SU-DHL-6 (cell line): ENCODE measurements at regions not wholly inside any gene's neighbourhood (a gene's known extent, or its start where the extent isn't known, plus 50 kb on each side); places are given as distances from the start of the nearest gene placed in this dataset.

Source experiments
- H2AFZ ChIP-seq: fragments of 200-600 bp; sonication (generic); 2 replicates; pipeline ENCODE4 v1.6.1; 2014; ENCODE audit warnings: low read depth, mild to moderate bottlenecking, moderate library complexity, mixed read lengths, antibody characterized with exemption, low read length; ENCODE audit not compliant: severe bottlenecking
- H3F3A ChIP-seq: fragments of 200-600 bp; shearing (Covaris generic); 2 replicates; pipeline ENCODE4 v1.6.0; 2016; ENCODE audit warnings: antibody characterized with exemption, mild to moderate bottlenecking; ENCODE audit not compliant: insufficient read depth
- H3K27ac ChIP-seq: fragments of 200-600 bp; sonication (generic); 2 replicates; pipeline ENCODE4 v1.5.1; 2016; ENCODE audit warnings: low read depth, mild to moderate bottlenecking, low read length, moderate library complexity, mixed read lengths
- H3K27me3 ChIP-seq: fragments of 200-600 bp; sonication (generic), shearing (Covaris generic); 2 replicates; pipeline ENCODE4 v1.6.0; 2014; ENCODE audit warnings: mild to moderate bottlenecking, low read length
- H3K36me3 ChIP-seq: fragments of 200-600 bp; sonication (generic); 2 replicates; pipeline ENCODE4 v1.6.1; 2014; ENCODE audit warnings: mild to moderate bottlenecking, low read length, mixed read lengths
- H3K4me2 ChIP-seq: fragments of 300-600, 200-600 bp; shearing (Covaris generic), sonication (generic); 2 replicates; pipeline ENCODE4 v1.6.0; 2014; ENCODE audit warnings: low read length, low read depth, mild to moderate bottlenecking; ENCODE audit not compliant: poor library complexity, severe bottlenecking
- H3K4me3 ChIP-seq: fragments of 200-600 bp; sonication (generic); 2 replicates; pipeline ENCODE4 v1.5.1; 2014; ENCODE audit warnings: antibody characterized with exemption, low read length, mild to moderate bottlenecking, mixed read lengths; ENCODE audit not compliant: insufficient read depth, poor library complexity, severe bottlenecking
- H3K79me2 ChIP-seq: fragments of 200-600 bp; sonication (generic); 2 replicates; pipeline ENCODE4 v1.6.1; 2014; ENCODE audit warnings: mild to moderate bottlenecking, low read length, moderate library complexity; ENCODE audit not compliant: insufficient read depth
- H3K9ac ChIP-seq: fragments of 200-600 bp; sonication (generic); 2 replicates; pipeline ENCODE4 v1.7.0; 2014; ENCODE audit warnings: mild to moderate bottlenecking, low read length
- H3K9me2 ChIP-seq: fragments of 200-600 bp; sonication (generic); replicated peaks from 2 replicates; pipeline ENCODE4 v1.6.1; 2014; ENCODE audit warnings: low read length; ENCODE audit not compliant: insufficient read depth
- H3K9me3 ChIP-seq: fragments of 200-600 bp; sonication (generic); 2 replicates; pipeline ENCODE4 v1.6.1; 2014; ENCODE audit warnings: low read length, mixed read lengths; ENCODE audit not compliant: insufficient read depth
- H4K20me1 ChIP-seq: fragments of 200-600 bp; sonication (generic); 2 replicates; pipeline ENCODE4 v1.6.1; 2014; ENCODE audit warnings: low read depth, mild to moderate bottlenecking, antibody characterized with exemption, low read length, moderate library complexity, mixed read lengths
- CTCF ChIP-seq: fragments of 200-600 bp; sonication (generic); IDR thresholded peaks from one replicate; pipeline ENCODE4 v1.5.1; 2017; ENCODE audit warnings: antibody characterized with exemption, mild to moderate bottlenecking, low read length, moderate library complexity; ENCODE audit not compliant: insufficient read depth, poor library complexity, severe bottlenecking
- EZH2phosphoT487 ChIP-seq: fragments of 200-600 bp; sonication (generic), shearing (Covaris generic); conservative IDR thresholded peaks from 2 replicates; pipeline ENCODE4 v1.6.1; 2018; ENCODE audit warnings: mild to moderate bottlenecking, antibody characterized with exemption, low read length, moderate library complexity, mixed read lengths

GRCh38 chr20:52652271-52652670 lies 319.9 kb upstream of the TSHZ2 start:
- no peaks in the 10 kb centered on the region for H3K79me2 ChIP-seq
- H3K9me2 ChIP-seq = no peaks in the 10 kb centered on the region; the same call in 1 of the 2 replicates
- H3K27me3 ChIP-seq = no peaks in the 10 kb centered on the region
- no peak overlapping the region for H3K4me2 ChIP-seq
- no peaks in the 10 kb centered on the region for H3F3A ChIP-seq
- no peaks in the 10 kb centered on the region for H4K20me1 ChIP-seq
- H2AFZ ChIP-seq = no peak overlapping the region
- H3K4me3 ChIP-seq = no peak overlapping the region
- no peaks in the 10 kb centered on the region for H3K36me3 ChIP-seq
- H3K9me3 ChIP-seq = no peaks in the 10 kb centered on the region
- no peak overlapping the region for H3K27ac ChIP-seq
- TF ChIP-seq CTCF (no peak), EZH2phosphoT487 (no peak)
- H3K9ac ChIP-seq = no peak overlapping the region

- no peaks in the 10 kb centered on the region for H3K27me3 ChIP-seq
- no peaks in the 10 kb centered on the region for H3K9me3 ChIP-seq
- H3K9ac ChIP-seq = no peak overlapping the region
- H2AFZ ChIP-seq = no peak overlapping the region
- H3K4me2 ChIP-seq = no peak overlapping the region
- no peaks in the 10 kb centered on the region; the same call in 1 of the 2 replicates for H3K9me2 ChIP-seq
- no peaks in the 10 kb centered on the region for H3K79me2 ChIP-seq
- TF ChIP-seq CTCF (no peak), EZH2phosphoT487 (no peak)
- no peaks in the 10 kb centered on the region for H3K36me3 ChIP-seq
- no peaks in the 10 kb centered on the region for H3F3A ChIP-seq
- no peak overlapping the region for H3K4me3 ChIP-seq
- H4K20me1 ChIP-seq = no peaks in the 10 kb centered on the region
- no peak overlapping the region for H3K27ac ChIP-seq
These were observed 322.4 kb upstream of the TSHZ2 start for GRCh38 chr20:52649727-52650126.

GRCh38 chr20:52645822-52646221 lies 326.3 kb upstream of the TSHZ2 start:
- no peak for TF ChIP-seq EZH2phosphoT487
- TF ChIP-seq CTCF = no peak
- Histone ChIP-seq H3K27ac (no peak overlapping the region), H3K9ac (no peak overlapping the region), H3K9me2 (no peaks in the 10 kb centered on the region), H3F3A (no peaks in the 10 kb centered on the region), H2AFZ (no peak overlapping the region), H3K4me3 (no peak overlapping the region), H3K4me2 (no peak overlapping the region), H3K9me3 (no peaks in the 10 kb centered on the region), H4K20me1 (no peaks in the 10 kb centered on the region), H3K79me2 (no peaks in the 10 kb centered on the region), H3K27me3 (no peaks in the 10 kb centered on the region), H3K36me3 (no peaks in the 10 kb centered on the region)

- Histone ChIP-seq H3K9ac (no peak overlapping the region), H3K9me3 (no peaks in the 10 kb centered on the region), H3F3A (no peaks in the 10 kb centered on the region), H3K4me3 (no peak overlapping the region), H3K4me2 (no peak overlapping the region), H3K27ac (no peak overlapping the region), H3K79me2 (no peaks in the 10 kb centered on the region), H3K36me3 (no peaks in the 10 kb centered on the region), H4K20me1 (no peaks in the 10 kb centered on the region), H3K9me2 (no peaks in the 10 kb centered on the region), H3K27me3 (no peaks in the 10 kb centered on the region), H2AFZ (no peak overlapping the region)
- TF ChIP-seq EZH2phosphoT487 (no peak), CTCF (no peak)
These were observed 329.1 kb upstream of the TSHZ2 start for GRCh38 chr20:52643034-52643433.
